Erythroblast (primary cell): ENCODE measurements at regions not wholly inside any gene's neighbourhood (a gene's known extent, or its start where the extent isn't known, plus 50 kb on each side); places are given as distances from the start of the nearest gene placed in this dataset.

Experiments
- GATA1 ChIP-seq: IDR thresholded peaks from 2 replicates; pipeline ENCODE4 v1.6.1; 2011; ENCODE audit warnings: low read depth, mild to moderate bottlenecking, control low read depth, low read length, moderate library complexity
- POLR2A ChIP-seq: IDR thresholded peaks from 2 replicates; pipeline ENCODE4 v1.6.1; 2011; ENCODE audit warnings: mild to moderate bottlenecking, low read length

- TF ChIP-seq POLR2A (no peak), GATA1 (no peak)
Observed at GRCh38 chr10:117929327-117930067, 117.2 kb downstream of the RAB11FIP2 start.
